Kidney (tissue), 13 donors: ENCODE measurements at regions not wholly inside any gene's neighbourhood (a gene's known extent, or its start where the extent isn't known, plus 50 kb on each side); places are given as distances from the start of the nearest gene placed in this dataset.

Experiments used
- DNase-seq, 5 donors: peaks; one replicate each; pipeline ENCODE4 v3.0.0-alpha.2; 2013 to 2020
- FAIRE-seq: peaks from 2 replicates; lab custom pipeline; 2012; peaks lifted over from hg19 to GRCh38; lab: Jason Lieb, UNC
- H3K27ac ChIP-seq, 2 donors: one replicate each; pipeline ENCODE4 v1.7.0; 2013; ENCODE audit warnings: low read depth in 2 of 2, low read length in 2 of 2, inconsistent platforms in 1 of 2
- H3K27me3 ChIP-seq: one replicate; pipeline ENCODE4 v1.7.1; 2013; ENCODE audit warnings: low read length, inconsistent platforms; ENCODE audit not compliant: control insufficient read depth, insufficient read depth
- H3K36me3 ChIP-seq, 3 donors: one replicate each; pipeline versions ENCODE4 v1.7.0 to v1.7.1; 2013; ENCODE audit warnings: low read length in 3 of 3, control low read depth in 1 of 3, inconsistent platforms in 1 of 3; ENCODE audit not compliant: insufficient read depth in 3 of 3, control insufficient read depth in 2 of 3
- H3K4me1 ChIP-seq, 3 donors: one replicate each; pipeline versions ENCODE4 v1.7.0 to v1.7.1; 2013; ENCODE audit warnings: low read length in 3 of 3, inconsistent platforms in 1 of 3, low read depth in 1 of 3; ENCODE audit not compliant: control insufficient read depth in 2 of 3, insufficient read depth in 2 of 3
- H3K4me3 ChIP-seq, 3 donors: one replicate each; pipeline versions ENCODE4 v1.7.0 to v1.8.1; 2013; ENCODE audit warnings: low read length in 3 of 3, control low read depth in 1 of 3, inconsistent platforms in 1 of 3
- H3K9ac ChIP-seq, 3 donors: one replicate each; pipeline versions ENCODE4 v1.7.0 to v1.7.1; 2013; ENCODE audit warnings: low read length in 3 of 3, control low read depth in 1 of 3, inconsistent platforms in 1 of 3
- H3K9me3 ChIP-seq, 3 donors: one replicate each; pipeline versions ENCODE4 v1.7.0 to v1.7.1; 2013; ENCODE audit warnings: low read length in 3 of 3, control low read depth in 1 of 3, inconsistent platforms in 1 of 3; ENCODE audit not compliant: control insufficient read depth in 2 of 3, insufficient read depth in 1 of 3
- intact Hi-C: fragments of 100-400 bp; cut with DNase I; formaldehyde crosslinking; loops from one replicate; pipeline ENCODE4 v1.11.1; 2022
- TF ChIP-seq, protein P1 (sequence below): IDR thresholded peaks from 3 replicates; pipeline ENCODE4 v1.5.1; 2012; ENCODE audit warnings: mild to moderate bottlenecking, moderate library complexity, borderline replicate concordance; ENCODE audit not compliant: insufficient read depth; ENCODE audit errors: extremely low read depth
- donor health status: control.
- donor health status: control.
- donor health status: control.
- donor health status: control.
- donor health status: control.
- donor health status: DM: yes; HTN: yes; CAD: no.
- donor health status: Normal renal cell carcinoma (clear cell type).

- peaks cover 0 to 20% (median 9%) of the 10 kb centered on the region in 3 donors for H3K4me1 ChIP-seq
- TF ChIP-seq, protein P1, sequence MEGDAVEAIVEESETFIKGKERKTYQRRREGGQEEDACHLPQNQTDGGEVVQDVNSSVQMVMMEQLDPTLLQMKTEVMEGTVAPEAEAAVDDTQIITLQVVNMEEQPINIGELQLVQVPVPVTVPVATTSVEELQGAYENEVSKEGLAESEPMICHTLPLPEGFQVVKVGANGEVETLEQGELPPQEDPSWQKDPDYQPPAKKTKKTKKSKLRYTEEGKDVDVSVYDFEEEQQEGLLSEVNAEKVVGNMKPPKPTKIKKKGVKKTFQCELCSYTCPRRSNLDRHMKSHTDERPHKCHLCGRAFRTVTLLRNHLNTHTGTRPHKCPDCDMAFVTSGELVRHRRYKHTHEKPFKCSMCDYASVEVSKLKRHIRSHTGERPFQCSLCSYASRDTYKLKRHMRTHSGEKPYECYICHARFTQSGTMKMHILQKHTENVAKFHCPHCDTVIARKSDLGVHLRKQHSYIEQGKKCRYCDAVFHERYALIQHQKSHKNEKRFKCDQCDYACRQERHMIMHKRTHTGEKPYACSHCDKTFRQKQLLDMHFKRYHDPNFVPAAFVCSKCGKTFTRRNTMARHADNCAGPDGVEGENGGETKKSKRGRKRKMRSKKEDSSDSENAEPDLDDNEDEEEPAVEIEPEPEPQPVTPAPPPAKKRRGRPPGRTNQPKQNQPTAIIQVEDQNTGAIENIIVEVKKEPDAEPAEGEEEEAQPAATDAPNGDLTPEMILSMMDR, result no peak
- DNase-seq (no peak), FAIRE-seq (no peak)
- H3K9me3 ChIP-seq, result no peaks in the 10 kb centered on the region
- intact Hi-C loops, result no loop called here
- H3K27ac ChIP-seq, result no peak overlapping the region
- no peaks in the 10 kb centered on the region for H3K36me3 ChIP-seq
- H3K27me3 ChIP-seq, result no peaks in the 10 kb centered on the region
- H3K4me3 ChIP-seq, result peak overlapping the region in 1 of 3 donors; percentile 36
- no peak overlapping the region for H3K9ac ChIP-seq
Measured at GRCh38 chr17:77828749-77829539, 129.6 kb upstream of the TNRC6C start.

- Histone ChIP-seq H3K27ac (peak overlapping the region; percentile 66 to 76), H3K9ac (no peak overlapping the region), H3K27me3 (no peaks in the 10 kb centered on the region), H3K9me3 (no peaks in the 10 kb centered on the region), H3K36me3 (no peaks in the 10 kb centered on the region), H3K4me1 (peaks cover 0 to 20% (median 9%) of the 10 kb centered on the region in 3 donors), H3K4me3 (no peak overlapping the region)
- intact Hi-C loops, result no loop called here
- peak in 1 of 5 donors; percentile 54 for DNase-seq
- TF ChIP-seq, protein P1, result no peak
- FAIRE-seq, result no peak
Measured at GRCh38 chr17:77829843-77830799, 128.4 kb upstream of the TNRC6C start.

DNA sequence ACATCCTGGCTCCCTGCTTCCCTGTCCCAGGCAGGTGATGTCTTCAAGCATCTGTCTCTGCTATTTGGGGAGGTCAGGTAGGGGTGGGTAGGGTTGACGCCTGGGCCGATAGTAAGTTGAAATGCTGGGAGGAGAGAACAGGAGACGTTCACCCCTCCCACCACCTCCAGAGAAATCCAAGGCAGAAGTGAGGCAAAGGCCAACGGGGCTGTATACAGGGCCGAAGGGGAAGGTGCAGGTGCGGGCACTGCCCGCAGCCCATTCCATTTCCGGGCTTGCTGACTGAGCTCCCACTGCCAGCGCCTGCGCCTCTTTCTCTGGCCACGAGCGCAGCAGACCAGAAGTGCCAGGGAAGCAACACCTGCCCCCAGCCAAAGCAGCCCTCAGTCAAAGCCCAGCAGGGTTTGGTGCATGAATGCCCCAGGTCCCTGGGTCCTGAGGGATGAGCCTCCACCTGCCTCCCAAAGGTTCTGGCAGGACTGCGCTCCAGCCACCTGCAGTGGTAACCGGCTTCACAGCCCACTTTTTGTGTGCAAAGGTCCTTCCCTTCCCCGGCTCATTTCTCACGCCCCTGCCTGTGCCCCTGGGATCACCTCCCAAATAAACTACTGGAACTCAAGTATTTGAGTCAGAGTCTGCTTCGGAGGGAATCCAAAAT lies 127.6 kb upstream of the TNRC6C start:
- DNase-seq, result no peak
- FAIRE-seq, result no peak
- intact Hi-C loops, result no loop called here
- TF ChIP-seq, protein P1, result no peak
- Histone ChIP-seq H3K27me3 (no peaks in the 10 kb centered on the region), H3K9ac (no peak overlapping the region), H3K4me3 (no peak overlapping the region), H3K36me3 (no peaks in the 10 kb centered on the region), H3K27ac (peak overlapping the region; percentile 66 to 76), H3K9me3 (no peaks in the 10 kb centered on the region), H3K4me1 (peaks cover 0 to 20% (median 9%) of the 10 kb centered on the region in 3 donors)
